Activated CD4-positive, alpha-beta memory T cell treated with anti-CD3 and anti-CD28 coated beads, Interleukin-2, amount 10 ng/mL, durations not matched to agents 7 days and 5 days (primary cell): ENCODE measurements at regions not wholly inside any gene's neighbourhood (a gene's known extent, or its start where the extent isn't known, plus 50 kb on each side); places are given as distances from the start of the nearest gene placed in this dataset.
"Not testable (repeated sequence)": the region's sequence is repeated elsewhere in the genome, so short reads cannot be mapped to it uniquely, and the experiment has no call there.

Experiments
- CTCF ChIA-PET: fragments of 350-600 bp; sonication (Branson Sonifier 250); formaldehyde crosslinking; loops from one replicate; lab custom pipeline; 2021; ENCODE audit warnings: antibody characterized with exemption, inconsistent platforms; lab: Charles Lee
- POLR2A ChIA-PET: fragments of 350-600 bp; sonication (Branson Sonifier 250); formaldehyde crosslinking; loops from one replicate; lab custom pipeline; 2021; ENCODE audit warnings: antibody characterized with exemption; lab: Charles Lee
- DNase-seq: peaks from one replicate; pipeline ENCODE4 v3.0.0-alpha.2; 2020
- H3K27ac Mint-ChIP-seq: one replicate; pipeline ENCODE4 v1.8.0; 2021; ENCODE audit warnings: mild to moderate bottlenecking, mixed read lengths
- H3K27me3 Mint-ChIP-seq: one replicate; pipeline ENCODE4 v1.8.0; 2021; ENCODE audit warnings: mixed read lengths
- H3K36me3 Mint-ChIP-seq: one replicate; pipeline ENCODE4 v1.8.0; 2021; ENCODE audit warnings: low read depth, mixed read lengths
- H3K4me1 Mint-ChIP-seq: one replicate; pipeline ENCODE4 v1.8.0; 2021; ENCODE audit warnings: mixed read lengths
- H3K4me3 Mint-ChIP-seq: one replicate; pipeline ENCODE4 v1.8.0; 2021; ENCODE audit warnings: mild to moderate bottlenecking, mixed read lengths
- H3K9me3 Mint-ChIP-seq: one replicate; pipeline ENCODE4 v1.8.0; 2021; ENCODE audit warnings: mixed read lengths

DNA sequence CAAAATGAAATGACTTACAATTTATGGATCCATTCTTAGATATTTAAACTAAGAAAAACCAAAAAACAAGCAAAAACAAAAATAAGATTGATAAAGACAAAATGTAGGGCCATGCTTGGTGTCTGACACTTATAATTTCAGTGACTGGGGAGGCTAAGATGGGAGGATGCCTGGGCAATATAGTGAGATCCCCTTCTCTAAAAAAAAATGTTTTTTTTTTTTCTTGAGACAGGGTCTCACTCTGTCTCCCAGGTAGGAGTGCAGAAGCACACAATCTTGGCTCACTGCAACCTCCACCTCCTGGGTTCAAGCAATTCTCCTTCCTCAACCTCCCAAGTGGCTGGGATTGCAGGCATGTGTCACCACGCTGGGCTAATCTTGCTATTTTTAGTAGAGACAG lies 92.4 kb downstream of the HFE start:
- no peak for DNase-seq
- Mint-ChIP-seq H3K4me1 (peaks cover 54% of the 10 kb centered on the region), H3K27me3 (no peaks in the 10 kb centered on the region), H3K9me3 (no peaks in the 10 kb centered on the region), H3K4me3 (no peak overlapping the region), H3K27ac (no peak overlapping the region), H3K36me3 (no peaks in the 10 kb centered on the region)
- POLR2A ChIA-PET, result interaction anchor here (0.6 to 5.8 kb wide), 12 partner anchors 10 to 142 kb away, joined by 3 to 67 read pairs (median 10); a partner anchor contains a TSS
- CTCF ChIA-PET, result interaction anchor here (0.6 to 1.3 kb wide), 3 partner anchors 9 to 18 kb away, joined by 3 to 9 read pairs (median 3); a partner anchor contains a TSS

DNA sequence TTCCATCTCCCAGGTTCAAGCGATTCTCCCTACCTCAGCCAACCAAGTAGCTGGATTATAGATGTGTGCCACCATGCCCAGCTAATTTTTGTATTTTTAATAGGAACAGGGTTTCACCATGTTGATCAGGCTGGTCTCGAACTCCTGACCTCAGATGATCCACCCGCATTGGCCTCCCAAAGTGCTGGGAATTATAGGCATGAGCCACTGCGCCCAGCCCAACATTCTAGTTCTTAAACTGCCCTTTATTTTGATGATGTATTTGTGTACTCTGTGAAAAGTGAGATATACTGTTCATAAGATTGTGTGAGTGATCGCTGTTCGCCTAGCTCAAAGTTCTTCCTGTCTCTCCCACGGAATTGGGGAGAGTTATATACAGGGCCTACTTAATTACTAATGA lies 93.1 kb downstream of the HFE start:
- ChIA-PET CTCF (no interaction called here), POLR2A (interaction anchor here (1.0 to 5.8 kb wide), 10 partner anchors 9 to 105 kb away, joined by 3 to 67 read pairs (median 15); a partner anchor contains a TSS)

DNA sequence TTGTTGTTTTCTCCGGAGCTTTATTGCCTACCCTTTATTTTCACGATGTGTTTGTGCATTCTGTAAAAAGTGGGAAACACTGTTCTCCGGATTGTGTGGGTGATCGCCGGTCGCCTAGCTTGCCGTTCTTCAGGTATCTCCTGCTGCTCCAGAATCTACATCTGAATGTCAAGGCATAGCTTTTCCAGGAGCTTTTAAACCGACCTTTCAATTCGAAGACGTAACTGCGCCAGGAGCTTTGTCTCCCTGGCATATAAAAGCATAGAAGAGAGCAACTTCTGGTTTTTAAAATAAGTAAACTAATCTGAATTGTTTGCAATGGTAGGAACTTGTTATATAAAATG lies 96.0 kb downstream of the HFE start:
- Mint-ChIP-seq H3K9me3 (no peaks in the 10 kb centered on the region), H3K27ac (peak overlapping the region; percentile 92), H3K4me1 (peaks cover 65% of the 10 kb centered on the region), H3K27me3 (no peaks in the 10 kb centered on the region), H3K4me3 (peak overlapping the region; percentile 75), H3K36me3 (no peaks in the 10 kb centered on the region)
- ChIA-PET POLR2A (interaction anchor here (0.6 to 19.5 kb wide), 38 partner anchors 12 to 1897 kb away, joined by 3 to 1293 read pairs (median 8); partner anchors contain the start of genes HMGN4 and ZNF165), CTCF (interaction anchor here (0.8 to 2.7 kb wide), 12 partner anchors 10 to 152 kb away, joined by 3 to 34 read pairs (median 4); a partner anchor contains a TSS)
- DNase-seq, result no peak

More for the DNA sequence above, 93.1 kb downstream of the HFE start:
- Mint-ChIP-seq H3K9me3 (no peaks in the 10 kb centered on the region), H3K4me3 (peak overlapping the region; percentile 18), H3K27ac (peak overlapping the region; percentile 79), H3K36me3 (no peaks in the 10 kb centered on the region), H3K4me1 (peaks cover 56% of the 10 kb centered on the region), H3K27me3 (no peaks in the 10 kb centered on the region)
- DNase-seq, result no peak

DNA sequence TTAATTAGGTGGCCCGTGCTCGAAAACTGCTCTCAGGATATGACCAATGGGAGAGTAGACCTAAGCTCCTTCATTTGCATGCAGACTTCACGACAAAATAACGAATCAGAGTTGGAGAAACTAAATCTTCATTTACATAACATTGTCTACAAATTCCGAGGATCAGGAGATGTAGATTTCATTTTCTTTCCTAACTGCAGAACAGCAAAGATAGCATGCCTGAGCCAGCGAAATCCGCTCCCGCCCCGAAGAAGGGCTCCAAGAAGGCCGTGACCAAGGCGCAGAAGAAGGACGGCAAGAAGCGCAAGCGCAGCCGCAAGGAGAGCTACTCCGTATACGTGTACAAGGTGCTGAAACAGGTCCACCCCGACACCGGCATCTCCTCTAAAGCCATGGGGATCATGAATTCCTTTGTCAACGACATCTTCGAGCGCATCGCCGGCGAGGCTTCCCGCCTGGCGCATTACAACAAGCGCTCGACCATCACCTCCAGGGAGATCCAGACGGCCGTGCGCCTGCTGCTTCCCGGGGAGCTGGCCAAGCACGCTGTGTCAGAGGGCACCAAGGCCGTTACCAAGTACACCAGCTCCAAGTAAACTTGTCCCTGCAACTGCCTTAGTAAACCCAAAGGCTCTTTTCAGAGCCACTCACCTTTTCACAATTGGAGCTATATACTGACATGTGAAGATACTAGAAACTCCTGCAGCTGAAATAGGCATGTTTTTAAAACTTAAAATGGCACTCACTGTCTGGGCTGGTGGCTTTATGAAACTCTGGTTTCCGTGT lies 96.5 kb downstream of the HFE start:
- ChIA-PET POLR2A (interaction anchor here (0.6 to 19.5 kb wide), 36 partner anchors 8 to 1709 kb away, joined by 3 to 1293 read pairs (median 10); partner anchors contain the start of gene HMGN4), CTCF (interaction anchor here (0.8 to 2.7 kb wide), 12 partner anchors 8 to 140 kb away, joined by 3 to 34 read pairs (median 4); a partner anchor contains a TSS)
- no peaks in the 10 kb centered on the region for H3K36me3 Mint-ChIP-seq
- no peaks in the 10 kb centered on the region for H3K27me3 Mint-ChIP-seq
- no peaks in the 10 kb centered on the region for H3K9me3 Mint-ChIP-seq
- peaks cover 71% of the 10 kb centered on the region for H3K4me1 Mint-ChIP-seq
- H3K4me3 Mint-ChIP-seq, result peak overlapping the region; percentile 75
- DNase-seq, result peak; percentile 78
- peak overlapping the region; percentile 92 for H3K27ac Mint-ChIP-seq

DNA sequence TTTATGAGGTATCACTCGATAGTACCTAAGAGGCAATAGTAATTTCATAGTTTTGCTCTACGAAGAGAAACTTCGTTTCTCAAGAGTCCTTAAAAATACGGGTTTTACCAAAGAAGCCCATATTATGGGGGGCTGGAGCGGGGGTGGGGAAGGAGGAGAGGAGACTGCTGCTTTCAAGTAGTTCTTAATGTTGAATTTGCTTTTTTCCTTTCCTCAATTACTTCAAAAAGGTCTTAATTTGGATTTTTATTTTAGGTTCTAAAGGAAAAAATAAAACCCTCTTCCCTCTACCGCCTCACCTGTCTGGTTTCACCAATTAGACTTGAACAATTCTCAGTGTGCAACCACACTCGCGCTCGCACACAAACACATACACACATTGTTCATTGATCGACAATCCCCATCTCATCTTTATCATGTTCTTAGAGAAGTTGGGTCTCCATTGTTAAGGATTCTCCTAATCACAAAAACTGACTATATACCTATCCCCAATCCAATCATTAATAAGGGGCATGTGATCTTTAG lies 97.2 kb downstream of the HFE start:
- H3K27ac Mint-ChIP-seq, result peak overlapping the region; percentile 92

DNA sequence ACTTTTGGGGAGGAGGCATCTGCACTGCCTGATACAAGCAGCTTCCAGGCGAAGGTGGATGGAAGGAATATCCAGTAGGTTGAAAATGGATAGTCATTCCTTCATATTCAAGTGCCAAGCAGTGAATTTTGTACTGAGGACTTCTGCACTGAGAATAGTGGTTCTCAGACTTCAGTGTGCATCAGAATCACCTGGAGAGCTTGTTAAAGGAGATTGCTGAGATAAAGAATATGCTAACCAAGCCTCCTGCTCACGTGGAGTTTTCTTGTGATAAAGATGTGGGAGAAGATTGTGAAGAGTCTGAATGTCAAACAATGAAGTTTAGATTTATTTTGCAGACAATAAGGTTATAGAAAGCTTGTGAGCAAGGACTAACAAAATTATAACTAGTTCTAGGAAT lies 97.8 kb downstream of the HFE start:
- H3K9me3 Mint-ChIP-seq, result no peaks in the 10 kb centered on the region
- DNase-seq, result no peak
- H3K27me3 Mint-ChIP-seq, result no peaks in the 10 kb centered on the region
- CTCF ChIA-PET, result interaction anchor here (2.4 kb wide), 1 partner anchor 26 kb away, joined by 11 read pairs; a partner anchor contains a TSS
- no peaks in the 10 kb centered on the region for H3K36me3 Mint-ChIP-seq
- peaks cover 79% of the 10 kb centered on the region for H3K4me1 Mint-ChIP-seq
- H3K27ac Mint-ChIP-seq, result peak overlapping the region; percentile 92
- peak overlapping the region; percentile 75 for H3K4me3 Mint-ChIP-seq
- POLR2A ChIA-PET, result interaction anchor here (1.0 to 19.5 kb wide), 11 partner anchors 14 to 153 kb away, joined by 3 to 1293 read pairs (median 110); a partner anchor contains a TSS

More for the DNA sequence above, 97.2 kb downstream of the HFE start:
- Mint-ChIP-seq H3K4me1 (peaks cover 75% of the 10 kb centered on the region), H3K4me3 (peak overlapping the region; percentile 75), H3K36me3 (no peaks in the 10 kb centered on the region), H3K27me3 (no peaks in the 10 kb centered on the region), H3K9me3 (no peaks in the 10 kb centered on the region)
- no peak for DNase-seq
- ChIA-PET POLR2A (interaction anchor here (0.6 to 19.5 kb wide), 22 partner anchors 9 to 1709 kb away, joined by 3 to 1293 read pairs (median 16); a partner anchor contains a TSS), CTCF (interaction anchor here (0.9 to 2.7 kb wide), 5 partner anchors 8 to 32 kb away, joined by 5 to 34 read pairs (median 15); a partner anchor contains a TSS)

DNA sequence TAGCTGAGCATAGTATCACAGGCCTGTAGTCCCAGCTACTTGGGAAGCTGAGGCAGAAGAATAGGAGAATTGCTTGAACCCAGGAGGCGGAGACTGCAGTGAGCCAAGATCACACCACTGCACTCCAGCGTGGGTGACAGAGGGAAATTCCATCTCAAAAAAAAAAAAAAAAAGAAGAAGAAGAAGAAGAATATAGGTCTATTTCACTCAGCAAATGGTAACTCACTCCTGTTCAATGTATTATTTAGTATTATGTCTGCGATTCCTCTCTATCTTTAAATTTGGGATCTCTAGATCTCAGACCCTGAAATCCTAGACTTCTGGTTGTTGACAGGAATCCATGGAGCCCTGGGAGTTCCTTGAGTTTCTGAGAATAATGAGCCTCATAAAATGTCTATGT lies 98.6 kb downstream of the HFE start:
- H3K27me3 Mint-ChIP-seq, result no peaks in the 10 kb centered on the region
- no peaks in the 10 kb centered on the region for H3K36me3 Mint-ChIP-seq
- no peaks in the 10 kb centered on the region for H3K9me3 Mint-ChIP-seq
- H3K4me3 Mint-ChIP-seq, result no peak overlapping the region
- H3K4me1 Mint-ChIP-seq, result peaks cover 72% of the 10 kb centered on the region
- ChIA-PET CTCF (interaction anchor here (0.7 kb wide), 2 partner anchors 10 to 99 kb away, joined by 3 to 4 read pairs; no protein-coding TSS in a partner anchor), POLR2A (interaction anchor here (3.9 to 19.5 kb wide), 8 partner anchors 15 to 86 kb away, joined by 89 to 1293 read pairs (median 172); a partner anchor contains a TSS)
- DNase-seq, result no peak
- H3K27ac Mint-ChIP-seq, result peak overlapping the region; percentile 55

DNA sequence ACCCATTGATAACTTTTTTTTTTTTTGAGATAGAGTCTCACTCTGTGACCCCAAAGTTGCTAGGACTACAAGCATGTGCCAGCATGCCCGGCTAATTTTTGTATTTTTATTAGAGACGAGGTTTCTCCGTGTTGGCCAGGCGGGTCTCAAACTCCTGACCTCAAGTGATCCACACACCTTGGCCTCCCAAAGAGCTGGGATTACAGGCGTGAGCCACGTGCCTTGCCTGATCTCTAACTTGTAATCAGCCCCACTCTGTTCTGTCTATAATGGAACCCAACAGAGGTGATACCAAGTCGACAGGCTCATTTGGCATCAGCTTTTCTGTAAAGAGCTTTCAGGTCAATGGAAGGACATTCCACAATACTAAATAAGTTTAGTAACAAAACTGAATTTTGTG lies 99.4 kb downstream of the HFE start:
- CTCF ChIA-PET, result interaction anchor here (0.6 to 3.2 kb wide), 4 partner anchors 11 to 1500 kb away, joined by 4 to 42 read pairs (median 5); a partner anchor contains a TSS
- Mint-ChIP-seq H3K36me3 (no peaks in the 10 kb centered on the region), H3K4me3 (no peak overlapping the region), H3K27ac (peak overlapping the region; percentile 45), H3K27me3 (no peaks in the 10 kb centered on the region), H3K9me3 (no peaks in the 10 kb centered on the region), H3K4me1 (peaks cover 64% of the 10 kb centered on the region)
- no peak for DNase-seq
- POLR2A ChIA-PET, result interaction anchor here (1.0 to 19.5 kb wide), 14 partner anchors 14 to 1706 kb away, joined by 4 to 1293 read pairs (median 68); partner anchors contain the start of gene HMGN4

DNA sequence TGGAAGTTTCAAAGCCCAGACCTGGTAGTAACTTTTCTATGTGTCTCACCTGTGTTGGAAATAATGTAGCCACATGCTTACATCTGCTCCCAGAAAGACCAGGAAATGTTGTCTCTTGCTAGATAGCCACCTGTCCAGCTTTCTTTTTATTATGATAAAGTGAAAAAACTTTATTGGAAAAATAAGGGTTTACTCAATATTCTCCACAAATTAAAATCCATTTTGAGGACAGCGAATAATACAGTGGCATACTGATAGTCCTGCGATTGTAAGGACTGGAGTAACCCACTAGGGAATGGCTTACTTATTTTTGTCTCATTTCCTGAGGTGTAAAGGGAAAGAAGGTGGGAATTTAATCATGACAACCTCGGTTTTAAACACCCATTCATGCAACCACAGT lies 100.1 kb downstream of the HFE start:
- no peak for DNase-seq
- no peaks in the 10 kb centered on the region for H3K9me3 Mint-ChIP-seq
- peaks cover 63% of the 10 kb centered on the region for H3K4me1 Mint-ChIP-seq
- H3K27me3 Mint-ChIP-seq, result no peaks in the 10 kb centered on the region
- ChIA-PET POLR2A (interaction anchor here (1.0 to 19.5 kb wide), 18 partner anchors 9 to 1706 kb away, joined by 4 to 1293 read pairs (median 32); partner anchors contain the start of gene HMGN4), CTCF (interaction anchor here (0.6 to 3.2 kb wide), 7 partner anchors 8 to 1499 kb away, joined by 3 to 42 read pairs (median 8); a partner anchor contains a TSS)
- H3K27ac Mint-ChIP-seq, result peak overlapping the region; percentile 97
- peak overlapping the region; percentile 80 for H3K4me3 Mint-ChIP-seq
- H3K36me3 Mint-ChIP-seq, result peaks cover 2% of the 10 kb centered on the region

DNA sequence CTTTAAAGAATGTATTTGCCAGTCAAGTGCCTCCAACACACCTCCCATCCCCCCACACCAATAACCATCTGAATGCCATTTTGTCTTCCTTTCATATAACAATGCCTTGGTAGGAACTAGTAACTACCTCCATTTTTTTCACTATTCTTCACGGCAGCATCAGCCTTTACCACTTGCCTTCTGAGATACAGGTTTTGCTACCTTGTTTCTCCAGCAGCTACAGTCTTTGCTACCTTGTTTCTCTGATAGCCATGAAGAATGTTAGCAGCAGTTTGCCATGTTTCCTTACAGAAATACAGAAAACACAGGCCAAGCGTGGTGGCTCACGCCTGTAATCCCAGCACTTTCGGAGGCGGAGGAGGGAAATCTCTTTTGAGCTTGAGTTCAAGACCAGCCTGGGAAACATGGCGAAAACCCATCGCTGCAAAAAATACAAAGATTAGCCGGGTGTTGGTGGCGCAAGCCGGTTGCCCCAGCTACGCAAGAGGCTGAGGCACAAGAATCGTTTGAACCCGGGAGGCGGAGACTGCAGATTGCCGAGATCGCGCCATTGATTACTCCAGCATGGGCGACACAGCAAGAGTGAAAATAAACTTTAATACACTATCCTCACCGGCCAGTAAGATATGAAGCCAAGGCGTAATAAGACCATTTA lies 100.9 kb downstream of the HFE start:
- Mint-ChIP-seq H3K9me3 (no peaks in the 10 kb centered on the region), H3K27me3 (no peaks in the 10 kb centered on the region), H3K4me3 (peak overlapping the region; percentile 80), H3K27ac (peak overlapping the region; percentile 97), H3K36me3 (peaks cover 2% of the 10 kb centered on the region), H3K4me1 (peaks cover 67% of the 10 kb centered on the region)
- CTCF ChIA-PET, result interaction anchor here (0.6 to 3.2 kb wide), 12 partner anchors 9 to 407 kb away, joined by 3 to 42 read pairs (median 6); a partner anchor contains a TSS
- peak; percentile 80 for DNase-seq
- POLR2A ChIA-PET, result interaction anchor here (0.8 to 19.5 kb wide), 40 partner anchors 10 to 1705 kb away, joined by 3 to 1293 read pairs (median 11); partner anchors contain the start of genes HFE and HMGN4

DNA sequence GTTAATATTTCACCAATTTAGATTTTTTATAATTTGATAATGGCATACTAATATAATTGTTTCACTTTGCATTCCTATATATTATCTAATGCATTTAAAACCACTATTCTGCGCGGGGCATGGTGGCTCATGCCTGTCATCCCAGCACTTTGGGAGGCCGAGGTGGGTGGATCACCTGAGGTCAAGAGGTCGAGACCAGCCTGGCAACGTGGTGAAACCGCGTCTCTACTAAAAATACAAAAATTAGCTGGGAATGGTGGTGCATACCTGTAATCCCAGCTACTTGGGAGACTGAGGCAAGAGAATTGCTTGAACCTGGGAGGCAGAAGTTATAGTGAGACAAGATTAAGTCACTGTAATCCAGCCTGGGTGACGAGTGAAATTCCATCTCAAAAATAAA lies 104.3 kb downstream of the HFE start:
- peaks cover 18% of the 10 kb centered on the region for H3K36me3 Mint-ChIP-seq
- peaks cover 57% of the 10 kb centered on the region for H3K4me1 Mint-ChIP-seq
- DNase-seq, H3K9me3 Mint-ChIP-seq, H3K27me3 Mint-ChIP-seq, H3K27ac Mint-ChIP-seq, CTCF ChIA-PET, H3K4me3 Mint-ChIP-seq: not testable (repeated sequence)
- POLR2A ChIA-PET, result interaction anchor here (0.7 to 20.8 kb wide), 11 partner anchors 5 to 94 kb away, joined by 3 to 1293 read pairs (median 53); a partner anchor contains a TSS
